Rectal smooth muscle tissue (tissue), 1 donor: ENCODE measurements at regions not wholly inside any gene's neighbourhood (a gene's known extent, or its start where the extent isn't known, plus 50 kb on each side); places are given as distances from the start of the nearest gene placed in this dataset.

Experiments
- H3K27ac ChIP-seq: one replicate; pipeline ENCODE4 v1.7.0; 2013; ENCODE audit warnings: low read depth, low read length, inconsistent platforms
- H3K27me3 ChIP-seq: one replicate; pipeline ENCODE4 v1.7.0; 2013; ENCODE audit warnings: low read length; ENCODE audit not compliant: control insufficient read depth, insufficient read depth
- H3K36me3 ChIP-seq: one replicate; pipeline ENCODE4 v1.7.0; 2013; ENCODE audit warnings: low read length; ENCODE audit not compliant: control insufficient read depth, insufficient read depth
- H3K4me1 ChIP-seq: one replicate; pipeline ENCODE4 v1.7.0; 2013; ENCODE audit warnings: low read length; ENCODE audit not compliant: control insufficient read depth, insufficient read depth
- H3K4me3 ChIP-seq: one replicate; pipeline ENCODE4 v1.7.0; 2013; ENCODE audit warnings: low read length
- H3K9ac ChIP-seq: one replicate; pipeline ENCODE4 v1.7.0; 2013; ENCODE audit warnings: low read length

DNA sequence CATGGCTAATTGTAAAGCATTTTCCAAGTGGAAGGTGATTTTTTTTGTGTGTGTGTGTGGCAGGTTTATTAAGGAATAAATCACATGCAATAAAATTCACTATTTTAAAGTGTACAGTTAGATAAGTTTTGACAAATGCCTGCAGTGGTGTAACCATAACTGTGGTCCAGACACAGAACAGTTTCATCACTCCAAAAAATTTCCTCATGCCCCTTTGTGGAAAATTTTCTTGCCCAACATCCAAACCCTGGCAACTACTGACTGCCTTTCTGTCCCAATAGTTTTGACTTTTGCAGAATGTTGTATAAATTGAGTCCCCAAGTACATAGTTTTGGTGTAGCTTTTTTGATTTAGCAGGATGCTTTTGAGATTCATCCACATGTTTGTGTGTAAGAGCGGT lies 135.1 kb upstream of the KLHL25 start:
- Histone ChIP-seq H3K4me1 (peaks cover 2% of the 10 kb centered on the region), H3K36me3 (no peaks in the 10 kb centered on the region), H3K27ac (no peak overlapping the region), H3K9ac (no peak overlapping the region), H3K27me3 (no peaks in the 10 kb centered on the region), H3K4me3 (no peak overlapping the region)

- Histone ChIP-seq H3K4me3 (no peak overlapping the region), H3K9ac (no peak overlapping the region), H3K36me3 (no peaks in the 10 kb centered on the region), H3K4me1 (peaks cover 2% of the 10 kb centered on the region), H3K27ac (no peak overlapping the region), H3K27me3 (no peaks in the 10 kb centered on the region)
These were observed 137.7 kb upstream of the KLHL25 start for GRCh38 chr15:85932391-85932790.

- H3K27me3 ChIP-seq: no peaks in the 10 kb centered on the region
- no peak overlapping the region for H3K27ac ChIP-seq
- peaks cover 2% of the 10 kb centered on the region for H3K4me1 ChIP-seq
- no peak overlapping the region for H3K9ac ChIP-seq
- H3K36me3 ChIP-seq: no peaks in the 10 kb centered on the region
- H3K4me3 ChIP-seq: no peak overlapping the region
These were observed 140.0 kb upstream of the KLHL25 start for GRCh38 chr15:85934691-85935090.

DNA sequence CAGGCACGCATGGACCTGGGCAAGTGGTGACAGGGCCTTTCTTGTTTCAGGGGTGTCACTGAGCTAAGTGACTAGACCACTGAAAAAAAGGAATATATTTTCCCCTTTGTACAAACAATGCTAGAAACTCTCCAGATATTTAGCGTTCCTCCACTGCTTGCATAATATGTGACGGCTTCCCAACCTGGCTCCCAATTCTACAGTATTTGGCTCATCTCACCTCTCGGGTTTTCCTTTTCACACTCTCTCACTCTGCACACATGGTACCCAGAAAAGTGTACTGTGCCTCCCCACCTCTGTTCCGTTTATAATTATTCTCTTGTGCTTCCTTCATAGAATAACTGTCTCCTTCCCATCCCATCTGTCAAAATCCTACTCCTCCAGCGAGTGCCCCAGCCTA lies 140.5 kb upstream of the KLHL25 start:
- Histone ChIP-seq H3K27ac (no peak overlapping the region), H3K27me3 (no peaks in the 10 kb centered on the region), H3K4me3 (no peak overlapping the region), H3K9ac (no peak overlapping the region), H3K4me1 (no peaks in the 10 kb centered on the region), H3K36me3 (no peaks in the 10 kb centered on the region)

GRCh38 chr15:85937661-85938060 lies 142.0 kb upstream of the AGBL1 start:
- no peak overlapping the region for H3K4me3 ChIP-seq
- H3K27ac ChIP-seq: no peak overlapping the region
- H3K36me3 ChIP-seq: no peaks in the 10 kb centered on the region
- H3K27me3 ChIP-seq: no peaks in the 10 kb centered on the region
- H3K4me1 ChIP-seq: no peaks in the 10 kb centered on the region
- no peak overlapping the region for H3K9ac ChIP-seq

DNA sequence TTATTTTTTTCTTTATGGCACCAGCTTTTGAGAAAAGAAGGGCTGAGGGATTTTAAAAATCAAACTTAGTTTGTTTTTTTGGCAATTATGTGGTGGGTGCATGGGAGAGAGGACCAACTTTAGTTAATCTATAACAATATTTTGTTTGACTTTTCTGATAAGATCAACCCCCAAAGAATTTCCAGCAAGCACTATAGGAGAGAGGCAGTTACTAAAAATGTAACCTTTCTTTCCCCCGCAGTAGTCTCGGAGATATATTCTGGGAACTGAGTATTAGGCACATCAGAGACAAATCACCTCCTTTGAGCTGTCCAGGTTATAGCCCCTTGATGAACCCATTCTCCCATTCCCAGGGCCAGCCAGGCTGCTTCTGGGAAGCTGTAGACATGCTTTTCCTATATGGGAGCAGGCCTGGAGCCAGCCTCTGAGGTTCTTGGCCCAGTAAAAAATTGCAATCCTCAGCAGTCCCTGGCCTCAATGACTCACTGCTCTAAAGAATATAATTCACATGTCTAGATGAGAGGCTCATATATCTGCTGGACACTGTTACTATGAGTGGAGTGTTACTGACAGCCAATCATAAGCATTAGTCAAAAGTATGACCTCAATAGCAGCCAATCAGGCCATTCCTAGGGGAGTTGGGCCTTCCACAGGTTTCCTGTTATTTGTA lies 138.3 kb upstream of the AGBL1 start:
- no peak overlapping the region for H3K4me3 ChIP-seq
- no peaks in the 10 kb centered on the region for H3K36me3 ChIP-seq
- no peaks in the 10 kb centered on the region for H3K27me3 ChIP-seq
- no peaks in the 10 kb centered on the region for H3K4me1 ChIP-seq
- H3K9ac ChIP-seq: no peak overlapping the region
- H3K27ac ChIP-seq: no peak overlapping the region

GRCh38 chr15:85942632-85943031 lies 137.0 kb upstream of the AGBL1 start:
- Histone ChIP-seq H3K27ac (peak overlapping the region; percentile 40), H3K9ac (no peak overlapping the region), H3K4me1 (no peaks in the 10 kb centered on the region), H3K27me3 (no peaks in the 10 kb centered on the region), H3K4me3 (no peak overlapping the region), H3K36me3 (no peaks in the 10 kb centered on the region)

GRCh38 chr15:85943151-85943550 lies 136.5 kb upstream of the AGBL1 start:
- no peaks in the 10 kb centered on the region for H3K4me1 ChIP-seq
- H3K4me3 ChIP-seq: no peak overlapping the region
- H3K9ac ChIP-seq: no peak overlapping the region
- H3K27me3 ChIP-seq: no peaks in the 10 kb centered on the region
- no peaks in the 10 kb centered on the region for H3K36me3 ChIP-seq
- H3K27ac ChIP-seq: peak overlapping the region; percentile 40

DNA sequence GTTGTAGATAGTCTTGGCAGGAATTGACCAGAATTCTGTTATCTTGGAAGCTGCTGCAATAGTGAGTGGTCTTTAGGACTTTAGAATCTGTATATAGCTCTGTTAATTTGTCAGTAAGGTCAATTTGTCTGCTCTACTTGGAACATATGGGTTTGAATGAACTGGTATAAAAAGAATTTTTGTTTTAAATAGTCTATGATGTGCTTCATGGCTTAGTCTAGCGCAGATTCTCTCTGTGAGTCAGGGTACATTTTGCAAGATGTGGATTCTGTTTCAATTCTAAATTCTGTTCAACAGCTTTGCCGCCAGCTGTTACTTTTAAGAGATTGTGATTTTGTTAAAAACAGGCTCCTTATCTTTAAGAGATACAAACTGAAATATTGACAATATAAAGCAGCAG lies 135.9 kb upstream of the AGBL1 start:
- no peak overlapping the region for H3K27ac ChIP-seq
- no peaks in the 10 kb centered on the region for H3K36me3 ChIP-seq
- H3K4me1 ChIP-seq: no peaks in the 10 kb centered on the region
- H3K4me3 ChIP-seq: no peak overlapping the region
- H3K27me3 ChIP-seq: no peaks in the 10 kb centered on the region
- H3K9ac ChIP-seq: no peak overlapping the region

- Histone ChIP-seq H3K4me1 (no peaks in the 10 kb centered on the region), H3K27me3 (no peaks in the 10 kb centered on the region), H3K9ac (no peak overlapping the region), H3K36me3 (no peaks in the 10 kb centered on the region), H3K4me3 (no peak overlapping the region), H3K27ac (no peak overlapping the region)
These were observed 132.7 kb upstream of the AGBL1 start for GRCh38 chr15:85947021-85947420.

- Histone ChIP-seq H3K9ac (no peak overlapping the region), H3K4me3 (no peak overlapping the region), H3K36me3 (no peaks in the 10 kb centered on the region), H3K27ac (no peak overlapping the region), H3K4me1 (no peaks in the 10 kb centered on the region), H3K27me3 (no peaks in the 10 kb centered on the region)
These were observed 131.7 kb upstream of the AGBL1 start for GRCh38 chr15:85947936-85948335.

GRCh38 chr15:85950101-85950500 lies 129.6 kb upstream of the AGBL1 start:
- Histone ChIP-seq H3K27me3 (no peaks in the 10 kb centered on the region), H3K36me3 (no peaks in the 10 kb centered on the region), H3K9ac (no peak overlapping the region), H3K4me3 (no peak overlapping the region), H3K27ac (no peak overlapping the region), H3K4me1 (no peaks in the 10 kb centered on the region)

DNA sequence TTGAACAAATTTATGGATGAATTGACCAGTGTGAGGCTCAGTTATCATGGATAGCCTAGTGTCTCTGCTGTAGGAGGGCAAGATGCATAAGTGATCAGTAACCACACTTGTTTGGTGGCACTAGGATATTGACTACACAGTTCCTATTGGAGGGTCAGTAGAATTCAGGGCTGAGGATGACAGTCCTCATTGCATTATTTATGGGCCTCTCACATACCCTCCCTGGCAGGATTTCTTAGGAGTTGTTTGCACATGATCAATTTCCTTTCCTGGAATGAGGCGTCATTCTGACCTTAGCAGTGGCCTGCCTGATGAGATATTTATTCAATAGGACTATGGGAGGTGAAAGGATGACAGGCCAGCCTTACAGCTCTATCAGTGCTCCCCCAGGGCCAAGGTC lies 125.1 kb upstream of the AGBL1 start:
- H3K4me1 ChIP-seq: no peaks in the 10 kb centered on the region
- H3K9ac ChIP-seq: no peak overlapping the region
- no peaks in the 10 kb centered on the region for H3K27me3 ChIP-seq
- H3K27ac ChIP-seq: no peak overlapping the region
- no peaks in the 10 kb centered on the region for H3K36me3 ChIP-seq
- no peak overlapping the region for H3K4me3 ChIP-seq
